ENCODE measurements at regions not wholly inside any gene's neighbourhood (a gene's known extent, or its start where the extent isn't known, plus 50 kb on each side); places are given as distances from the start of the nearest gene placed in this dataset.

DNA sequence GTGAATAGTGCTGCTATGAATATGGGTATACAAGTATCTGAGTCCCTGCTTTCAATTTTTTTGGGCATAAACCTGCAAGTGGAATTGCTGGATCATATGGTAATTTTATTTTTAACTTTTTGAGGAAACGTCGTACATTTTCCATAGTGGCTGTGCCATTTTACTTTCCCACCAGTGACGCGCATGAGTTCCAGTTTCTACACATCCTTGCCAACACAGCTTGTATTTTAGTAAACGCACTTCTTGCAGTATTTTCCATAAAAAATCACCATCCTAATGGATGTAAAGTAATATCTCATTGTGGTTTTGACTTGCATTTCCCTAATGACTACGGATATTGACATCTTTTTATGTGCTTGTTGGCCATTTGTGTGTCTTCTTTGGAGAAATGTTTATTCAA is 105.0 kb downstream of the NFKBIZ start:
- Mint-ChIP-seq H3K4me1 (ENCODE audit: low read depth, unreplicated experiment) (peaks cover 48% of the 10 kb centered on the region), H3K36me3 (ENCODE audit: insufficient read depth, unreplicated experiment) (peaks cover 7% of the 10 kb centered on the region), H3K9me3 (ENCODE audit: low read depth, unreplicated experiment) (no peaks in the 10 kb centered on the region), H3K27ac (ENCODE audit: unreplicated experiment) (no peak overlapping the region), H3K27me3 (ENCODE audit: unreplicated experiment) (no peaks in the 10 kb centered on the region), H3K4me3 (ENCODE audit: low read depth, unreplicated experiment) (no peak overlapping the region)
- DNase-seq = no peak
- intact Hi-C loops (cut with micrococcal nuclease; ENCODE audit: unreplicated experiment) = no loop called here
- CTCF ChIA-PET = no interaction called here
- BruUV-seq (replicated peaks) = no TSS peak
- TF ChIP-seq, protein P1, sequence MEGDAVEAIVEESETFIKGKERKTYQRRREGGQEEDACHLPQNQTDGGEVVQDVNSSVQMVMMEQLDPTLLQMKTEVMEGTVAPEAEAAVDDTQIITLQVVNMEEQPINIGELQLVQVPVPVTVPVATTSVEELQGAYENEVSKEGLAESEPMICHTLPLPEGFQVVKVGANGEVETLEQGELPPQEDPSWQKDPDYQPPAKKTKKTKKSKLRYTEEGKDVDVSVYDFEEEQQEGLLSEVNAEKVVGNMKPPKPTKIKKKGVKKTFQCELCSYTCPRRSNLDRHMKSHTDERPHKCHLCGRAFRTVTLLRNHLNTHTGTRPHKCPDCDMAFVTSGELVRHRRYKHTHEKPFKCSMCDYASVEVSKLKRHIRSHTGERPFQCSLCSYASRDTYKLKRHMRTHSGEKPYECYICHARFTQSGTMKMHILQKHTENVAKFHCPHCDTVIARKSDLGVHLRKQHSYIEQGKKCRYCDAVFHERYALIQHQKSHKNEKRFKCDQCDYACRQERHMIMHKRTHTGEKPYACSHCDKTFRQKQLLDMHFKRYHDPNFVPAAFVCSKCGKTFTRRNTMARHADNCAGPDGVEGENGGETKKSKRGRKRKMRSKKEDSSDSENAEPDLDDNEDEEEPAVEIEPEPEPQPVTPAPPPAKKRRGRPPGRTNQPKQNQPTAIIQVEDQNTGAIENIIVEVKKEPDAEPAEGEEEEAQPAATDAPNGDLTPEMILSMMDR (IDR thresholded peaks at IDR 0.05; ENCODE audit: unreplicated experiment) = no peak

DNA sequence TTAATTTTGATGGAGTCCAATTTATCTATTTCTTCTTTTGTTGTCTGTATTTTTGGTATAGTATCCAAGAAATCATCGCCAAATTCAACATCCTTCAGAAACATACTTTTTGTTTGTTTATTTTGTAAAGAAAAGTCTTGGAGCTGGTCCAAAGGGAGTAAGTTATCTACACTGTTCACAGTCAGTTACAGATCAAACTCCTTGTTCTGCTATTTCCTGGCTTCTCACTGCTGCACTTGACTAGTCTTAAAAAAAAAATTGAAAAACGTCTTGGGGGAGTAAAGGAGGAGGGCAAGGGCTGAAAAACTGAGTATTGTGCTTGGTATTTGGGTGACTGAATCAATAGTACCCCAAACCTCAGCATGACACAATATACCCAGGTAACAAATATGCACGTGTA is 105.6 kb downstream of the NFKBIZ start:
- BruUV-seq (replicated peaks) = no TSS peak
- TF ChIP-seq, protein P1 (IDR thresholded peaks at IDR 0.05; ENCODE audit: unreplicated experiment) = no peak
- no peak for DNase-seq
- H3K36me3 Mint-ChIP-seq (ENCODE audit: insufficient read depth, unreplicated experiment) = peaks cover 7% of the 10 kb centered on the region
- no peak overlapping the region for H3K4me3 Mint-ChIP-seq (ENCODE audit: low read depth, unreplicated experiment)
- CTCF ChIA-PET = no interaction called here
- H3K9me3 Mint-ChIP-seq (ENCODE audit: low read depth, unreplicated experiment) = no peaks in the 10 kb centered on the region
- H3K4me1 Mint-ChIP-seq (ENCODE audit: low read depth, unreplicated experiment) = peaks cover 43% of the 10 kb centered on the region
- H3K27ac Mint-ChIP-seq (ENCODE audit: unreplicated experiment) = no peak overlapping the region
- intact Hi-C loops (cut with micrococcal nuclease; ENCODE audit: unreplicated experiment) = no loop called here
- no peaks in the 10 kb centered on the region for H3K27me3 Mint-ChIP-seq (ENCODE audit: unreplicated experiment)

DNA sequence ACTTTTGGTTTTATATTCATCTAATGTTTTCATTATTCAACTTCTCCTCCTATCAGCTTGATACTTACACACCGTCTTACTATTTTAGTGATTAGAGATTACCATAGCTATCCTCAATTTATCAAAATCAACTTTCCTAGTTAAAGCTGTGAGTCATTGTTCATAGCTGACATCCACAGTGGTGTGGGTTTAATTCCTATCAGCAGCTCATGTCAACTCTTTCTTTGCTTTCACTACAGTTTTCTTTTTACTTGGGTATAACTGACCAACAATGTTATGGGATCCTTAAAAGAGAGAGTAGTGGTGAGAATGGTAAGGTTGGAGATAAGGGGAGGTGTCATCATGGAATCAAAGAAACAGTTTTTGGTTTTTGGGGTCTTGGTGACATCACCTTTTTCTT is 112.7 kb downstream of the NFKBIZ start:
- Mint-ChIP-seq H3K4me1 (ENCODE audit: low read depth, unreplicated experiment) (peaks cover 29% of the 10 kb centered on the region), H3K9me3 (ENCODE audit: low read depth, unreplicated experiment) (peaks cover 2% of the 10 kb centered on the region), H3K36me3 (ENCODE audit: insufficient read depth, unreplicated experiment) (no peaks in the 10 kb centered on the region), H3K27me3 (ENCODE audit: unreplicated experiment) (no peaks in the 10 kb centered on the region), H3K27ac (ENCODE audit: unreplicated experiment) (no peak overlapping the region), H3K4me3 (ENCODE audit: low read depth, unreplicated experiment) (no peak overlapping the region)
- intact Hi-C loops (cut with micrococcal nuclease; ENCODE audit: unreplicated experiment) = no loop called here
- CTCF ChIA-PET = interaction anchor here (1.3 kb wide), 1 partner anchor 11 kb away, joined by 3 read pairs; no protein-coding TSS in a partner anchor
- BruUV-seq (replicated peaks) = no TSS peak
- DNase-seq = no peak
- TF ChIP-seq, protein P1 (IDR thresholded peaks at IDR 0.05; ENCODE audit: unreplicated experiment) = no peak

DNA sequence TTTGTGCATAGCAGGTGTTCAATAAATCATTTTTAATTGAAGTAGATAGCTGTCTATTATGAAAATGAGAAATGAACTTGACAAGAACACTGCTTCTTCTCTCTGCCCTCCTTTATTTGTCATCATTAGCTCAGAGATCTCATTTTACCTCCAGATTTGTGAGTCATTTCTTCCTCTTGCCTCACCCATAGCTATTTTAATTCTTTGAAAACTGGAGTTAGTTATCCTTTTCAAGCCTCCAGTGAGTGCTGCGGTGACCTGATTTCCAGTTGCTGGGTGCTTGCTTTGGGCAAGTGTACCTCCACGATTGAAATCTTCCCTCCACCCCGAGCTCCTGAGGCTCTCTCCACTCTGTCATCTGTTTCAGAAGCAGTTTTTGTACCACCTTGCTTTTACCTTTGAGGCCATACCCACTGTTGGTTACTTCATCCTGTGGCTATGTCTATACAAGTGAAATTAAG is 114.6 kb downstream of the NFKBIZ start:
- no peak for DNase-seq
- TF ChIP-seq, protein P1 (IDR thresholded peaks at IDR 0.05; ENCODE audit: unreplicated experiment) = no peak
- H3K36me3 Mint-ChIP-seq (ENCODE audit: insufficient read depth, unreplicated experiment) = no peaks in the 10 kb centered on the region
- peaks cover 24% of the 10 kb centered on the region for H3K4me1 Mint-ChIP-seq (ENCODE audit: low read depth, unreplicated experiment)
- intact Hi-C loops (cut with micrococcal nuclease; ENCODE audit: unreplicated experiment) = no loop called here
- CTCF ChIA-PET = interaction anchor here (0.6 kb wide), 1 partner anchor 25 kb away, joined by 10 read pairs; no protein-coding TSS in a partner anchor
- peak overlapping the region; percentile 18 for H3K27ac Mint-ChIP-seq (ENCODE audit: unreplicated experiment)
- peaks cover 6% of the 10 kb centered on the region for H3K9me3 Mint-ChIP-seq (ENCODE audit: low read depth, unreplicated experiment)
- BruUV-seq (replicated peaks) = no TSS peak
- H3K4me3 Mint-ChIP-seq (ENCODE audit: low read depth, unreplicated experiment) = no peak overlapping the region
- H3K27me3 Mint-ChIP-seq (ENCODE audit: unreplicated experiment) = no peaks in the 10 kb centered on the region

All from Calu3 (cell line).